Activated B cell treated with CpG ODN at 0.5 μM for 24 hours (primary cell): ENCODE measurements at regions not wholly inside any gene's neighbourhood (a gene's known extent, or its start where the extent isn't known, plus 50 kb on each side); places are given as distances from the start of the nearest gene placed in this dataset.

ENCODE experiments used
- ATAC-seq: fragments of 200-7000 bp; cut with Tn5 transposase; one replicate; pipeline ENCODE4 v1.10.0; 2021; ENCODE audit warnings: low read depth, mild to moderate bottlenecking, moderate library complexity
- CTCF ChIA-PET: fragments of 350-600 bp; sonication (Branson Sonifier 250); formaldehyde crosslinking; loops from one replicate; lab custom pipeline; 2021; ENCODE audit warnings: antibody characterized with exemption; lab: Charles Lee
- POLR2A ChIA-PET: fragments of 350-600 bp; sonication (Branson Sonifier 250); formaldehyde crosslinking; loops from one replicate; lab custom pipeline; 2021; ENCODE audit warnings: antibody characterized with exemption; lab: Charles Lee
- DNase-seq: peaks from one replicate; pipeline ENCODE4 v3.0.0; 2022
- H3K27ac Mint-ChIP-seq: one replicate; pipeline ENCODE4 v1.8.0; 2020; ENCODE audit warnings: mixed read lengths
- H3K27me3 Mint-ChIP-seq: one replicate; pipeline ENCODE4 v1.8.0; 2021; ENCODE audit warnings: mixed read lengths
- H3K36me3 Mint-ChIP-seq: one replicate; pipeline ENCODE4 v1.8.0; 2021; ENCODE audit warnings: low read depth, mixed read lengths
- H3K4me1 Mint-ChIP-seq: one replicate; pipeline ENCODE4 v1.8.0; 2021; ENCODE audit warnings: mixed read lengths
- H3K4me3 Mint-ChIP-seq: one replicate; pipeline ENCODE4 v1.8.0; 2020; ENCODE audit warnings: mild to moderate bottlenecking, mixed read lengths
- H3K9me3 Mint-ChIP-seq: one replicate; pipeline ENCODE4 v1.8.0; 2020; ENCODE audit warnings: mixed read lengths
- CTCF ChIP-seq: fragments of 200-600 bp; IDR thresholded peaks from one replicate; pipeline ENCODE4 v1.8.0; 2022; ENCODE audit warnings: antibody characterized with exemption, mild to moderate bottlenecking
- intact Hi-C: fragments of 100-400 bp; cut with micrococcal nuclease; formaldehyde crosslinking; loops from one replicate; pipeline ENCODE4 v1.15.1; 2024

- intact Hi-C loops: no loop called here
- H3K36me3 Mint-ChIP-seq: no peaks in the 10 kb centered on the region
- POLR2A ChIA-PET: no interaction called here
Measured at GRCh38 chr16:51579652-51580360, 428.7 kb upstream of the SALL1 start.

GRCh38 chr16:51577621-51578303 lies 426.7 kb upstream of the SALL1 start:
- TF ChIP-seq CTCF: no peak
- Mint-ChIP-seq H3K4me3 (no peak overlapping the region), H3K27ac (no peak overlapping the region), H3K36me3 (no peaks in the 10 kb centered on the region), H3K27me3 (no peaks in the 10 kb centered on the region), H3K9me3 (peaks cover 4% of the 10 kb centered on the region), H3K4me1 (no peaks in the 10 kb centered on the region)
- ChIA-PET CTCF (no interaction called here), POLR2A (no interaction called here)
- ATAC-seq (no peak), DNase-seq (no peak)
- intact Hi-C loops: no loop called here

More at GRCh38 chr16:51579652-51580360, 428.7 kb upstream of the SALL1 start:
- peaks cover 4% of the 10 kb centered on the region for H3K9me3 Mint-ChIP-seq
- CTCF ChIA-PET: no interaction called here
- no peak for TF ChIP-seq CTCF
- ATAC-seq (no peak), DNase-seq (no peak)
- H3K27me3 Mint-ChIP-seq: no peaks in the 10 kb centered on the region
- no peaks in the 10 kb centered on the region for H3K4me1 Mint-ChIP-seq
- H3K4me3 Mint-ChIP-seq: no peak overlapping the region
- no peak overlapping the region for H3K27ac Mint-ChIP-seq

GRCh38 chr16:51576498-51577195 lies 425.6 kb upstream of the SALL1 start:
- CTCF ChIA-PET: no interaction called here
- H3K4me1 Mint-ChIP-seq: no peaks in the 10 kb centered on the region
- ATAC-seq (no peak), DNase-seq (no peak)
- no peak overlapping the region for H3K4me3 Mint-ChIP-seq
- no peak for TF ChIP-seq CTCF
- H3K27ac Mint-ChIP-seq: no peak overlapping the region
- no peaks in the 10 kb centered on the region for H3K36me3 Mint-ChIP-seq
- intact Hi-C loops: no loop called here
- H3K27me3 Mint-ChIP-seq: no peaks in the 10 kb centered on the region
- POLR2A ChIA-PET: interaction anchor here (0.6 kb wide), 1 partner anchor 81 kb away, joined by 4 read pairs; no protein-coding TSS in a partner anchor
- peaks cover 4% of the 10 kb centered on the region for H3K9me3 Mint-ChIP-seq

- no peak overlapping the region for H3K27ac Mint-ChIP-seq
- ChIA-PET POLR2A (no interaction called here), CTCF (no interaction called here)
- intact Hi-C loops: no loop called here
- ATAC-seq (no peak), DNase-seq (no peak)
- TF ChIP-seq CTCF: no peak
- no peak overlapping the region for H3K4me3 Mint-ChIP-seq
- no peaks in the 10 kb centered on the region for H3K27me3 Mint-ChIP-seq
- H3K36me3 Mint-ChIP-seq: no peaks in the 10 kb centered on the region
- H3K4me1 Mint-ChIP-seq: no peaks in the 10 kb centered on the region
- peaks cover 2% of the 10 kb centered on the region for H3K9me3 Mint-ChIP-seq
Measured at GRCh38 chr16:51573191-51573590, 422.1 kb upstream of the SALL1 start.
